ENCODE measurements at regions not wholly inside any gene's neighbourhood (a gene's known extent, or its start where the extent isn't known, plus 50 kb on each side); places are given as distances from the start of the nearest gene placed in this dataset.

- TF ChIP-seq CTCF (IDR thresholded peaks at IDR 0.05; ENCODE audit: poor library complexity) (no peak), EZH2phosphoT487 (IDR thresholded peaks at IDR 0.05; ENCODE audit: low read depth, severe bottlenecking, unreplicated experiment) (no peak)
Observed at GRCh38 chr14:84806622-84807021, 723.3 kb upstream of the FLRT2 start.
